Vagina (tissue), 2 donors: ENCODE measurements at regions not wholly inside any gene's neighbourhood (a gene's known extent, or its start where the extent isn't known, plus 50 kb on each side); places are given as distances from the start of the nearest gene placed in this dataset.

Source experiments
- POLR2A ChIP-seq, 2 donors: fragments of 450-650 bp; IDR thresholded peaks; one replicate each; pipeline ENCODE4 v1.6.1; 2017; ENCODE audit warnings: antibody characterized with exemption in 2 of 2, mild to moderate bottlenecking in 2 of 2, moderate library complexity in 2 of 2
- POLR2AphosphoS5 ChIP-seq, 2 donors: sonication (generic); formaldehyde crosslinking; IDR thresholded peaks; one replicate each; pipeline ENCODE4 v1.9.0; 2017; ENCODE audit warnings: antibody characterized with exemption in 2 of 2, mild to moderate bottlenecking in 2 of 2, low read depth in 1 of 2; ENCODE audit not compliant: insufficient read depth in 1 of 2
- TF ChIP-seq, protein P1 (sequence below), 3 experiments: fragments of 450-650 bp in 2 of 3; fragments of 200-600 bp in 1 of 3; sonication (generic) in 1 of 3; IDR thresholded peaks; one replicate each; pipeline ENCODE4 v1.5.1; 2017 to 2019; ENCODE audit warnings: antibody characterized with exemption in 3 of 3, mild to moderate bottlenecking in 2 of 3, moderate library complexity in 2 of 3

DNA sequence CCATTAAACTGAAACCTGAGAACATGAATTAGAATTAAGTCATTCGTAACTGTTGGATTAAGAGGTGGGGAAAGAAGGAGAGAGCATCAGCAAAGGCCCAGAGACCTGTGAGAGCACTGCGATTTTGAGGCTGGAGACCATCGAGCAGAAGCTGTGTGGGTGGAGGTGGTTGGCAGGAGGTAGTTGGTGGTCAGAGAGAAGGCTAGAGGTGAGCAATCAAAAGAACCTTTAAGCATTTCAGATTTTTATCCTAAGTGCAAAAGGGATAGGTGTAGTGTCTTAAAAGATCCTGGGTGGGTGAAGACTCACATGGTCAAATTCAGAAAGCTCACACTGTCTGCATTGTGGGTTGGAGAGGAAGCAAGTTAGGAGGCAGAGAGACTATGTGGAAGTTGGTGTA is 65.1 kb upstream of the TEX264 start:
- TF ChIP-seq, protein P1, sequence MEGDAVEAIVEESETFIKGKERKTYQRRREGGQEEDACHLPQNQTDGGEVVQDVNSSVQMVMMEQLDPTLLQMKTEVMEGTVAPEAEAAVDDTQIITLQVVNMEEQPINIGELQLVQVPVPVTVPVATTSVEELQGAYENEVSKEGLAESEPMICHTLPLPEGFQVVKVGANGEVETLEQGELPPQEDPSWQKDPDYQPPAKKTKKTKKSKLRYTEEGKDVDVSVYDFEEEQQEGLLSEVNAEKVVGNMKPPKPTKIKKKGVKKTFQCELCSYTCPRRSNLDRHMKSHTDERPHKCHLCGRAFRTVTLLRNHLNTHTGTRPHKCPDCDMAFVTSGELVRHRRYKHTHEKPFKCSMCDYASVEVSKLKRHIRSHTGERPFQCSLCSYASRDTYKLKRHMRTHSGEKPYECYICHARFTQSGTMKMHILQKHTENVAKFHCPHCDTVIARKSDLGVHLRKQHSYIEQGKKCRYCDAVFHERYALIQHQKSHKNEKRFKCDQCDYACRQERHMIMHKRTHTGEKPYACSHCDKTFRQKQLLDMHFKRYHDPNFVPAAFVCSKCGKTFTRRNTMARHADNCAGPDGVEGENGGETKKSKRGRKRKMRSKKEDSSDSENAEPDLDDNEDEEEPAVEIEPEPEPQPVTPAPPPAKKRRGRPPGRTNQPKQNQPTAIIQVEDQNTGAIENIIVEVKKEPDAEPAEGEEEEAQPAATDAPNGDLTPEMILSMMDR (IDR thresholded peaks at IDR 0.05): no peak
- TF ChIP-seq POLR2AphosphoS5 (IDR thresholded peaks at IDR 0.05; ENCODE audit: insufficient read depth in 1 of 2, low read depth in 1 of 2) (no peak), POLR2A (IDR thresholded peaks at IDR 0.05) (no peak)
